HG03159 (cell line): ENCODE measurements at regions not wholly inside any gene's neighbourhood (a gene's known extent, or its start where the extent isn't known, plus 50 kb on each side); places are given as distances from the start of the nearest gene placed in this dataset.

ENCODE experiments used
- ATAC-seq: cut with Tn5 transposase; IDR thresholded peaks from one replicate; pipeline ENCODE4 v1.9.1; 2021; ENCODE audit warnings: mild to moderate bottlenecking, moderate library complexity; ENCODE audit not compliant: unreplicated experiment

DNA sequence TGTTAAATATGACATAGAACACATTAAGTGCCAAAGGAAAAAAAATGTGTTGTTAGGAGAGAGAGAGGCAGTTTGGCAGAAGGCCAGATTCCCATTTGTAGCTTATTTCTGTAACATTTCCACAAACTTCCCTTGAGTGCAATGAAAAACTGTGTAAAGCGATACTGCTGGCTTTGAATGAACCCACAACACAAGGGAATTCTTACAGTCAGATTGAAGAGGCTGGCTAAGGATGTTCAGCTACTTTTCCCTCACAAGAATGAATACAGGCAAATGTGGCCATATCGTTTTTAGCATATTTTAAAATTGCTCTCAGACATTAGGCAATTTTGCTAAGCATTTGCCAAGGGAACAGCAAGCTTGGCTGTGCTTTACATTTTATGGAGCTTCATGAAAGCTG lies 614.1 kb upstream of the FZD8 start:
- no peak for ATAC-seq

DNA sequence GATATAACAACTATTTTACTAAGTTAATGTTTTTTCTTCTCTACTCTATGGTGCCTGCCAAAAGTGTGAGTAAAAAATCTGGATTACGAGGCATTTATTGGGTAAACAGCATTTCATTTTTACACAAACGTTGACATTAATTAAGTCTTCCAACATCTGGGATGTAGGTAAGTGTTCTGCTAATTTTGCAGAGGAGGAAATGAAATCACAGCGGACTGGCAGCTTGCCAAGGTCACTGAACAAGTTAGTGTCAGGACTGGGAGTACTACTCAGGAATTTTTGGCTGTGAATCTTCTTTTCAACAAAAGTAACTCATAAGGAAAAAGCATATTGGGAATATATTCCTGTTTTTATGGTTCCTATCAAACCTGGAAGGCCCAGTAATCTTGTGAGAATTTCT lies 612.1 kb upstream of the FZD8 start:
- no peak for ATAC-seq

DNA sequence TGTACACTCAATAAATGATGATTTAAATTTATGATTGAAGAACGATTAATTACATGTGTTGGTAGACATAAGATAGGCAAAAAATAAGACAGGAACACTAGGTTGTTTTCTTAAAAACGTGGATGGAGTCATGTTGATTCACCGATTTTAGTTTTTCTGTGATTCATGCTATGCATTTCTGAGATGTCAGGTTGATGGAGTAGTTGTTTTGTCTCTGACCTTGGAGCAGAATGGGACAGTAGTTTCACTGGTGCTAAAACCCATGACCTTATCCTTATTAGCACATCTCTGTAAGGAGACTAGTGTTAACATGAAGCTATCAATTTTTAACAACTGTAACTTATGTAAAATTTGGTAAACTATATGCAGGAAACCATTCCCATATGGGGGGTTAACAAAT lies 611.6 kb upstream of the FZD8 start:
- ATAC-seq: no peak

DNA sequence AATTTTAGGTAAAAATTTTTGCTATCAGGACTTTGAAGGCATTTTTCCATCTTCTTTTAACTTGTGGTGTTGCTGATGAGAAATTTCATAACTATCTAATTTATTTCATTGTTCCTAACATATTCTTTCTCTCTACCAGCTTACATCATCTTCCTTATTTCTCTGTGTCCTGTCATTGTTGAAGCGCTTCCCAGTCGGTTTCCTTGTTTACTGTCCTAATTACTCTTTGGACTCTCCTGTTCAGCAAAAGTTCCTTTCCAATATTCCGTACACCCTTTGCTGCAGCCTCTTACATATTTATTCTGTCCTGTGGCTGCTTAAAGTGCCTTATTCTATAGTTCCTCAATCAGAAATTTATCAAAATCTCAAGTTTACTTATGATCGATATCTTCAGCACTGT lies 609.0 kb upstream of the FZD8 start:
- no peak for ATAC-seq

DNA sequence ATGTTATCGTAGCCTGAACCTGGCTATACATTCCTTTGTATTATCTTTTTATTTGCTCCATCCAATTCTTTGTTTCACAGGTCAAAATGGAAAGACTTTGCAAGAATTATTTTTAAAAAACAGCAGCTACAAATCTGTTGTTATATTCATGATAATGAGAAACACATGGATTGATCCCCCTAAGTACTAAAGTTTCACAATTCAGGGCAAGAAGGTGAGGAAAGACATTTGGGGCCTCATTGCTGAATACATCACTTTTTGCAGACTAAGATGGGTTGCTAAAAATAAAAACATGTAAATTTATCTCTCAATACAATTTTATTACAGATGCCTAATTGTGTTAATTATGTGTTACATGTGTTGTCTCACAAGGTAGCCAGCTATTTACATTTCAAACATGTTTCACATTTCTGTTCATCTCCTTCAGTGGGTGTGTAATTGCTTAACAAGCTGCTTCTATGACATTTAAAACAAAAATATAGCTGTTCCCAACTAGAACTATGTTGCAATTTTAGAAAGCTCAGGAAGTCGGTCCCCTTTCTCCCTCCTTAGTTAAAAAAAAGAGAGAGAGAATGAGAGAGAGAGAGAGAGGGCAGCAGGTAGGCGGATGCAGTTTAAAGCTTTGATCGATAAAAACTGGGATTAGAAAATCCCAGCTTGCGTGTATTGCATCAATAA lies 606.3 kb upstream of the FZD8 start:
- ATAC-seq: no peak

DNA sequence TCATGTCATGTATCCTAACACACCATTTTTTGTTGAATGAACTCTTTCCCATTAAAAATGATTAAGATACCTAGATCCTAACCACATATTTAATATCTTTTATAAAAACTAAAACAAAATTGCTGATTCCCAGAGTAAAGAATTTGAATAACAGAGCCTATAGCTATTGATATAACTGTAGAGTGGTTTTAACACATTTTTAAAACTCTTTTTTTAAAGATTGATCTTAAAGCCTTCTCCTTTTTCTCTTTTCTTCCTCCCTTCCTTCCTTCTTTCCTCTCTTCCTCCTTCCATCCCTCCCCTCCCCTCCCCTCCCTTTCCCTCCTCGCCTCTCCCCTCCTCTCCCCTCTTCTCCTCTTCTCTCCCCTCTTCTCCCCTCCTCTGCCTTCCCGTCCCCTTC lies 605.4 kb upstream of the FZD8 start:
- ATAC-seq: no peak

DNA sequence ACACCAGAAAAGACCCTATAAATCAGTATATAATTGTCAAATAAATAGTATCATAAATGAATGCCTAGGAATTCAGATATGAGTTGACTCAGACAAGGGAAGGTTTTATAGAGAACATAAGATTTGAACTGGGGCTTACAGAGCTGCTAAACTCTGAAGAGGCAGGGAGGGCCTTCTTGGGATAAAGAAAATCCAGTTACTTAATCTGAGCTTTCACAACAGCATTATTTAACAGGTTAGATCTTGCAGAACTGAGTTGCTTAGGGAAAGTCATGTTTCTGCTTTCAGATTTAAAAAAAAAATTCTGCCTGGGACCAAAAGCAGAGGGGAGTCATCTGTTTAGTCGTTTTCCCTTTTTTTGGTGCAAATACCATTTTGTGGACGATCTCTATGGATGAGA lies 594.8 kb upstream of the FZD8 start:
- no peak for ATAC-seq

DNA sequence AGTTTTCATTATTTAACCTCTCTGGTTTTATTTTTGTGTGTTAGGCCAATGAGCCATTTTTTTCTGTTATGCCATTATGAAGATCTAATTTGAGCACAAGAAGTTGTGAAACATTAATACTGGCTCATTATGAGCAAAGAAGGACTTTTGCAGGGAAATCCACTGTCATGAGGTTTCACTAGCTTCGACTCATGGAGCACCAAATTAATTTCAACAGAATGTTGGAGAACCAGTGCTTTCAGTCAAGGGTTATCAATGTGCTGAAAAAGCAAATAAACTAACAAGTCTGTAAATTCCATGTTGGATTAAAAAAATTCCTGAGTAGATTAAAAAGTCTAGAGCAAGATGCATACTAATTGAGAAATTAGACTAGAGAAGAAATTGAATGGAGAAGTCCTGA lies 594.2 kb upstream of the FZD8 start:
- ATAC-seq: no peak

DNA sequence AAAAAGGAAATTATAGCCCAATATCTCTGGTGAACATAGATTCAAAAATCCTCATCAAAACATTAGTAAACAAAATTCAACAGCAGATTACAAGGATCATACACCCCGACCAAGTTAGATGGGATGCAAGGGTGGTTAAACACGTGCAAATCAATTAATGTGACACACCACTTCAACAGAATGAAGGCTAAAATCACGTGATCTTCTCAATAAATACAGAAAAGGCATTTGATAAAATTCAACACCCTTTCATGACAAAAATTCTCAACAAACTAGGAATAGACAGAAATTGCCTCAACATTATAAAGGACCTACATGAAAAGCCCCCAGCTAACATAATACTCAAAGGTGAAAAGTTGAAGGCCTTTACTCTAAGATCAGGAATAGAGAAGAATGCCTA lies 590.8 kb upstream of the FZD8 start:
- no peak for ATAC-seq

DNA sequence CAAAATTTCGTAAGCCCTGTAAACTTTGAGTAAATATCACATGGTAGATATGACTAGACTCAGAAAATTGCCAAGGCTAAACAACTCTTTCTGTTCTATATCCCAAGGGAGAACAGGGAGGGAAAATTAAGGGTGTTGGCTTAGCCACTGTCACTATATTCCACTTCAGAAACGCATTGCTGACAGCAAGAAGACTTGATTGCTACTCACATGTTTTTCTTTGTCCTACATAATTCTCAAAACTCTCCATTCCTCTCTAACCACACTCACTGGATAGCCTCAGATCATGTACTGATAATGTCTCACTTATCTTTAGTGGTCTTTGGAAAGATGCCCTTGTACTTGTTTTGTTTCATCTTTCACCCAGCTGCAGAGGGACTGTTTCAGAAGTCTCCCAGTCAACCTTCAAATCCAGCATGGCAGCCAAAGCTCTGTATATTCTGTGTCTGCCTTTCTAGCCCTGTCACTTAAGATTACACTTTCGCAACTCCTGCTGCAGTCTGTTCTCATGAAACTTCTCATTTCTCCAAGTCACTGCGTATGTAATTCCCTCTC lies 582.4 kb upstream of the FZD8 start:
- no peak for ATAC-seq

DNA sequence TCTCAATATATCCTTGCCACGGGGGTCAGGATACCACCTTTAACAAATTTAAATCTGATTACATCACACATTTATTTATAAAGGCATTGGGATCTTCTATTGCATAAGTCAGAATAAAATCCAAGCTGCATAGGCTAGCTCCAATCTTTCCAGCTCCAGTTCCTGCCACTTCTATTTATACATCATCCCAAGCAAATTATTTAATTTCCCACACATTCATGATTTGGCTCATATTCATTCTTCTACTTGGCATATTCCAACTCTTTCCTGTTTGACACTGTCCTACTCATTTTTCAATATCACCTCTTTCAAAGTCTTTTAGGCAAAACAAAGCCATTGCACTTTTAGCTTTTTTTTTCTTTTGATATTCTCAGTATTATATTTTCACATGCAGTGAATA lies 579.0 kb upstream of the FZD8 start:
- no peak for ATAC-seq

DNA sequence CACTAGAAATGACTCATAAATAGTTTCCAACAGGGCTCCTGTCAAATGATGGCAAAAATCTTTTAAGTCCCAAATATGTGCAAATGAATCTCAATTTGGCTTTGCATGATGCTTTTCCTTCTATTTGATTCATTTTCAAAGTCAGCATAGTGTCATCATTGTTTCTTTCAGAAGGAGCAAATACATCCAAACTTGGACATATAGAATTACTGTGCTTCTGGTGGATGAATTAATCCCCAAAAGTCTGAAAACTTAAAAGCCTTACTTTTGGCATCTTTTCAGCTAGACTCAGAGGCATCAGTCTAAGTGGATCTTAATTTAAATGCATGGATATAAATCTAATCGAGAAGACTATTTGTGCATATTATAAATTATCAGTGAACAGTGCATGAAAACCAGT lies 578.1 kb upstream of the FZD8 start:
- ATAC-seq: no peak

DNA sequence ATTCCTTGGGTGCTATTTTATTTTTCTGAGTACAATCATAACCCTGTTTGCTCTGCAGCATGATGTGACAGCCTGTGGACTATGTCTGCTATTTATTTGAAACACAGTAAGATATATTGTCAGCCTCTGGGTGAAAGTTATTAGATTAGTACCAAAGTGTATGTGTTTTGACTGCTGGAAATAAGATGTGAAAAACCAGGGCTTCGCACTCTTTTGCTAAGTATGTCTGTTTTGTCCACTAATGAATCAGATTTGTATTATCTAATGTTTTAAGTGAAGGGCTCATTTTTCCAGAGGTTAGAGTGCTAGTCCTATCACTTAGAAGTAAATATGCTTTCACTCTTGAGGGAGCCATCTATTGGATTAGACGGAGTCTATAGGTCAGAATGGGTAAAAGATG lies 569.8 kb upstream of the FZD8 start:
- ATAC-seq: no peak

DNA sequence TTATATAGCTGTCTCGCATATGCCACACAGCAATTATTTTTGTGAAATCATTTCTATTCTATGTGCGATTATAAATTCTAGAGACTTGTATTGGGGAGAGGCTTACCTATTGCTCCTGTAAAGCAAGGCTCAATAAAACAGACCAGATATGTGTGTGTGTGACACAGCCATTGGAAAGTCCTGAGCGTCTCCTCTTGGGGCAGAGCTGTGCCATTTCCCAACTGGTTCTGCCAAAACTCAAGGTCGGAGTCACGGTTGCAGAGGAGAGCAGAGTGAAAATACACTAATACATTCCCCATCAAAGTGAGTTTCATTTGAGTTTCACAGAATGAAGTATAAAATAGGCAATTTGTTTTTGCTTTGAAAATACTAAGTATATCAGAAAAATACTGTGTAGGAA lies 567.4 kb upstream of the FZD8 start:
- ATAC-seq: no peak

DNA sequence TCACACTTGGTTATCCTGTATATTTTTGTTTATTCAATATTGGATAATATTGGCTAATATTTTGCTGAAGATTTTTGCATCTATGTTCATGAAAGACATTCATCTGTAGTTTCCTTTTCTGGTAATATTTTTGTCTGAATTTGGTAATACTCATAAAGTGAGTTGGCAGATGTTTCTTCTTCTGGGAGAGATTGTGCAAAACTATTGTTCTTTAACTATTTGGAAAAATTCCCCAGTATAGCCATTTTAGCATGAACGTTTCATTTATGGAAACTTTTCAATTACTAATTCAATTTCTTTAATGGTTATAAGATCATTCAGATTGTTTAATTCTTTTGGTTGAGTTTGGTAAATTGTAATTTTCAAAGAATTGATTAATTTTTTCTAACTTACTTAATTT lies 560.8 kb upstream of the FZD8 start:
- no peak for ATAC-seq

DNA sequence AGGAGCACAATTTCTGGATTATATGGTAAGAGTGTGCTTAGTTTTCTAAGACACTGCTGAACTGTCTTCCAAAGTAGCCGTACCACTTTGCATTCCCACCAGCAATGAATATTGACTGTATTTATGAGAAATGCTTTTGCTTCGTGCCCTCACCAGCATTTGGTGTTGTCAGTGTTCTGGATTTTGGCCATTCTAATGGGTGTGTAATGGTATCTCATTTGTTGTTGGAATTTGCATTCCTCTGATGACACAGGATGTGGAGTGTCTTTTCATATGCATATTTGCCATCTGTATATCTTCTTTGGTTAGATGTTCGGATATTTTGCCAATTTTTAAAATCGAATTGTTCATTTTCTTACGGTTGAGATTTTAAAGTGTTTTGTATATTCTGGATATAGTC lies 558.5 kb upstream of the FZD8 start:
- no peak for ATAC-seq

DNA sequence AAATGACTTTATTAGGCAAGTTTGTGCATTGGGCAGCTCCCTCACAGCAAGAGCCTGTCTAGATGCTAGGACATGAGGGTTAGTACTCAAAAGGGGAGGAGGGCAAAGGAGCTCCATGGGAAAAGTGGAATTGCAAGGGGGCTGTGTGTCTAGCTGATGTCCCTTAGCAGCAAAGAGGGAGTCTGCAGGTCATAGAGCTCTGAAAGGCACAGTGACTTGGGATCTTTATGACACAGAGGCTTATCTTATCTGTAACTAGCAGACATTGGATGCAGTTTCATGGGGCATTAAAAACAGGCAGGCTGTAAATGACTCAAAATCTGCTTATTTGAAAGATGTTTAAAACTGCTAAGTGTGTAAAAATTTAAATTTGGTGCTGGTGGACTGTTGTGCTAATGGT lies 556.2 kb upstream of the FZD8 start:
- no peak for ATAC-seq

DNA sequence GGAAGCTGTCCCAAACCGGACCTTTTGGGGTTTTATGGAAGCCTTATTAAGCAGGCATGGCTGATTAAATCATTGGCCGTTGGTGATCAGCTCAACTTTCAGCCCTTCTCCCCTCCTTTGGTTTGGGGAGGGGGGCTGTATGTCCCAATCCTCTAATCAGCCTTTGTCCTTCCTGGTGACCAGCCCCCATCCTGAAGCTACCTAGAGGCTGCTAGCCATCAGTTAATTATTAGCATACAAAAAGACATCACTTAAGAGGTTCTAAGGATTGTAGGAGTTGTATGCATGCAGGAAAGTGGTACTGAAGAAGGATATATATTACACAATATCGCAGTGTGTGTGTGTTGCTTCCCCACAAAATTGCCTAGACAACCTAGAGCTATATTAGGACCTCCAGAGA lies 553.3 kb upstream of the FZD8 start:
- no peak for ATAC-seq

DNA sequence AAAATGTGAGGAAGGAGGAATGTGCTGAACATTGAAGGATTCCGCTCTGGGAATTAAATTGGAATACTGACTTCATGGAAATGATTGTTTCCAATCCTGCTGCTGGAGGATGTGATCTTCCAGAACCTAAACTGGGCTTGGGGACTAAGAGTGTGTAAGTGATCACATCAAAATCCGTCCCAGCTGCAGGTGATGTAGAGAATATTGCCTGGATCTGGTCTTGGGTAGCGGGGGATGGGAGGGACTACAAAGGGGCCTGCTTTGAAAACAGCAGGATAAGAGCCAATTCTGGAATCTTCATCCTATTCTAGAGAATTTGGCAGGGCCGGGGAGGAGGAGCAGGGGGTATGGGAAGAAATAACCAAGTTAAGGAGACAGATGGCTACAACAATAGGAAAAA lies 552.2 kb upstream of the FZD8 start:
- no peak for ATAC-seq

DNA sequence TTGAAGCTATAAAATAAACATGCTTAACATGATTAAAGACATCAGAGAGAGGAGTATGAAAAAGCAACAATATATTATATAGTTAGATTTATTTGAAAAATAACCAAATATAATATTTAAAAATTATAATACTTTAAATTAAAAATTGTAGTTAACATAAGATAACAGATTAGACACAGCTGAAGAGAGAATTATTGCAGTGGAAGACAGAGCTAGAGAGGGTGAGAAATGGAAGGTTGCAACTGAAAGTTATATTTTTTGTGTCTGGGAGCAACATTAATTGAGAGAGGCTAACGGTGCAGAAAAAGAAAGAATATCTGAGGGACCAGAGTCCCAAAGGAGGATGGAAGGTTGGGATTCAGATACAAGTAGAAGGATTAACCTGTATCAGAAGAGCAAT lies 548.9 kb upstream of the FZD8 start:
- no peak for ATAC-seq

DNA sequence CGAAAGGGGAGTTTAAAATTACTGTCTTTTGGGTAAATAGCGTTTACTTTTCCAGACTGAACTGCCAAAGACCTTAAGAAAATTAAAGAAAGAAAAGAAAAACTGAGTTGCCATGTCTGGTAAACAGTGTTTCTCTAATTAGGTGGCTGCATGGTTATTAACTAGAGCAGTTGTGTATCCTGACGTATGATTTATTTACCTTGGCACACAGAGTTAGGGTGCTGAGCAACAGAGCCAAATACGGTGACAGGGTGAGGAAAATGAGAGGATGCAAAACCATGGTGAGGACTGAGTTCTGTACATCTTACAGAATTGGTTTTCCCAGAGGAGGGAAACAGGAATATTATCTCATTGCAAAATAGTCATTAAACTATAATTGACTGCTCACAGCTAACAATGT lies 546.4 kb upstream of the FZD8 start:
- ATAC-seq: no peak

DNA sequence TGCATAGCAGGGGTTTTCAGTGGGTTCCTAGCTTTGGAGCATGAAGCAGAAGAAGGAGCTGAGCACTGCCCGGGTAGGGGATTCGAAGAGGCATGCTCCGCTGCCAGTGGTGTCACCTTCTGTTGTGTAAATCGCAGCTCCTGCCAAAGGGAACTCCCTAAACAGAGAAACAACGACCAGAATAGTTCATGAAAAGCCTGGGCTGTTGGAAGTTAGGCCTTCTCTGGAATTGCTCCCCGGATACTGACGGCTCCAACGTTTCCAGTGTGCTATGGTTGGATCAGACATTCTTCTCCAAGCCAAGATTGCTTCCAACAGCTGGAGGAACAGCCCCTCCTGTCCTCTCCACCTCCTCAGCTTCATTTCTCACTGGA lies 546.0 kb upstream of the FZD8 start:
- ATAC-seq: no peak

DNA sequence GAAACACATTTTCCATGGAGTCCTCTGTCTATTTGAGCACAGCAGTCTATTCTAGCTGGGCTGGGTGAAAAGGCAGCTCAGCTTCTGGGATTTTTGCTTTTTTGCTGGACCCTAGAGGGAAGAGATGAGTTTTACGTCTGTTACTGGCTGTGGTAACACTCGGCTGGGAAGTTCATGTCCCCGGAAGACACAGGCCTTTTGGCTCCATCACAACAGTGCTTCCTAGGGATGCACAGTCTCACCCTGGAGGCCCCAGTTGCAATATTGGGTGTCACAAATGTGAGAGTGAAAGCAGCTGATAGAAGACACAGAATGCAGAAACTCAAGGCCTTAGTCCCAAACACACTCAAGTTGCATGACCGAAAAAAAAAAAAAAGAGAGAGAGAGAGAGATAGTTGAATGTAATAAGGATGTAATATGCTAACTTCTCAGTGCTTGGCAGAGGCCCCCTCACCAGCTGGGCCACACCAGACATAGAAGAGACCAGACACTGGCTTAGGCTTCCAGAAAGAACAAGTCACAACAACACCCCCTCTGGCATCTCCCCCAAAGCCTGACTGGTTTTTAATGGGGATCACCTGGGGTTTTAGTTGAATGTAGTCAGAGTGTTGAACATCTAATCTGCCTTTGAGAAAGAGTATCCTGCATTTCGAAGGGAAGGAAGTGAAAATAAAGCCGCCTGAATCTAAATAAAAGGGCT lies 545.4 kb upstream of the FZD8 start:
- no peak for ATAC-seq
